Thyroid gland (tissue), 4 donors: ENCODE measurements at regions not wholly inside any gene's neighbourhood (a gene's known extent, or its start where the extent isn't known, plus 50 kb on each side); places are given as distances from the start of the nearest gene placed in this dataset.

Source experiments
- DNase-seq, 2 donors: peaks; one replicate each; pipeline ENCODE4 v3.0.0-alpha.2; 2019
- H3K27ac ChIP-seq, 3 donors: fragments of 200-600 bp; sonication (generic); 1 replicate in 2 of 3; 2 replicates in 1 of 3; pipeline ENCODE4 v1.5.1; 2016 to 2019; ENCODE audit warnings: mild to moderate bottlenecking in 1 of 3, moderate library complexity in 1 of 3
- H3K27me3 ChIP-seq: fragments of 200-600 bp; sonication (generic); one replicate; pipeline ENCODE4 v1.5.1; 2019
- H3K36me3 ChIP-seq, 2 donors: fragments of 200-600 bp; sonication (generic); one replicate each; pipeline ENCODE4 v1.5.1; 2016 to 2019
- H3K4me1 ChIP-seq, 2 donors: fragments of 200-600 bp; sonication (generic); one replicate each; pipeline ENCODE4 v1.5.1; 2017 to 2019
- H3K4me3 ChIP-seq, 3 donors: fragments of 200-600 bp; sonication (generic); replicated peaks in 1 of 3; 1 replicate in 2 of 3; 2 replicates in 1 of 3; pipeline ENCODE4 v1.5.1; 2016; ENCODE audit warnings: mild to moderate bottlenecking in 1 of 3
- H3K9me3 ChIP-seq: fragments of 200-600 bp; sonication (generic); one replicate; pipeline ENCODE4 v1.5.1; 2017
- POLR2A ChIP-seq, 2 donors: fragments of 450-650 bp; IDR thresholded peaks; one replicate each; pipeline ENCODE4 v1.6.1; 2017; ENCODE audit warnings: antibody characterized with exemption in 2 of 2, mild to moderate bottlenecking in 2 of 2, moderate library complexity in 1 of 2
- WGBS, 2 donors: methylation state at CpG; one replicate each; pipeline ENCODE4 v1.1.5; 2017; 5-methylcytosine and 5-hydroxymethylcytosine counted together
- intact Hi-C: fragments of 100-400 bp; cut with DNase I; formaldehyde crosslinking; loops from one replicate; pipeline ENCODE4 v1.15.1; 2023
- TF ChIP-seq, protein P1 (sequence below), 6 experiments: fragments of 200-600 bp in 3 of 6; fragments of 450-650 bp in 3 of 6; sonication (generic) in 3 of 6; IDR thresholded peaks; one replicate each; pipeline ENCODE4 v1.5.1; 2016 to 2019; ENCODE audit warnings: antibody characterized with exemption in 6 of 6, mild to moderate bottlenecking in 2 of 6, inconsistent platforms in 1 of 6, moderate library complexity in 1 of 6

DNA sequence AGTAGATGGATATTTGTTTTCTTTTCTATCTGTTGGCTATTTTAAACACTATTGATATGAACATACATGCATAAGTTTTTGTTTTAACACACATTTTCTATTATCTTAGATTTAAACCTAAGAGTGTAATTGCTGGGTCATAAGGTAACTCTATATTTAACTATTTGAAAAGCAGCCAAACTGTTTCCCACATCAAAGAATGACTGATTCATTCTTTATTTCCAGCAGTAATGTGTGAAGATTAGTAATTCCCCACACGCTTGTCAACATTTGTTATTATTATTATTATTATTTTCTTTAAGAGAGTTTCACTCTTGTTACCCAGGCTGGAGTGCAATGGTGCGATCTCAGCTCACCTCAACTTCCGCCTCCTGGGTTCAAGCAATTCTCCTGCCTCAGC, 1495.8 kb downstream of the EFNA5 start:
- no peaks in the 10 kb centered on the region for H3K9me3 ChIP-seq
- H3K4me3 ChIP-seq, result no peak overlapping the region
- 94 to 97% methylated on average over 3 of the region's 3 CpGs for WGBS, 2 donors
- H3K4me1 ChIP-seq, result no peaks in the 10 kb centered on the region
- no peak for DNase-seq
- H3K36me3 ChIP-seq, result no peaks in the 10 kb centered on the region
- H3K27ac ChIP-seq, result no peak overlapping the region
- no peaks in the 10 kb centered on the region for H3K27me3 ChIP-seq
- TF ChIP-seq, protein P1, sequence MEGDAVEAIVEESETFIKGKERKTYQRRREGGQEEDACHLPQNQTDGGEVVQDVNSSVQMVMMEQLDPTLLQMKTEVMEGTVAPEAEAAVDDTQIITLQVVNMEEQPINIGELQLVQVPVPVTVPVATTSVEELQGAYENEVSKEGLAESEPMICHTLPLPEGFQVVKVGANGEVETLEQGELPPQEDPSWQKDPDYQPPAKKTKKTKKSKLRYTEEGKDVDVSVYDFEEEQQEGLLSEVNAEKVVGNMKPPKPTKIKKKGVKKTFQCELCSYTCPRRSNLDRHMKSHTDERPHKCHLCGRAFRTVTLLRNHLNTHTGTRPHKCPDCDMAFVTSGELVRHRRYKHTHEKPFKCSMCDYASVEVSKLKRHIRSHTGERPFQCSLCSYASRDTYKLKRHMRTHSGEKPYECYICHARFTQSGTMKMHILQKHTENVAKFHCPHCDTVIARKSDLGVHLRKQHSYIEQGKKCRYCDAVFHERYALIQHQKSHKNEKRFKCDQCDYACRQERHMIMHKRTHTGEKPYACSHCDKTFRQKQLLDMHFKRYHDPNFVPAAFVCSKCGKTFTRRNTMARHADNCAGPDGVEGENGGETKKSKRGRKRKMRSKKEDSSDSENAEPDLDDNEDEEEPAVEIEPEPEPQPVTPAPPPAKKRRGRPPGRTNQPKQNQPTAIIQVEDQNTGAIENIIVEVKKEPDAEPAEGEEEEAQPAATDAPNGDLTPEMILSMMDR (IDR thresholded peaks at IDR 0.05), result no peak
- TF ChIP-seq POLR2A (IDR thresholded peaks at IDR 0.05), result no peak
- intact Hi-C loops, result no loop called here

DNA sequence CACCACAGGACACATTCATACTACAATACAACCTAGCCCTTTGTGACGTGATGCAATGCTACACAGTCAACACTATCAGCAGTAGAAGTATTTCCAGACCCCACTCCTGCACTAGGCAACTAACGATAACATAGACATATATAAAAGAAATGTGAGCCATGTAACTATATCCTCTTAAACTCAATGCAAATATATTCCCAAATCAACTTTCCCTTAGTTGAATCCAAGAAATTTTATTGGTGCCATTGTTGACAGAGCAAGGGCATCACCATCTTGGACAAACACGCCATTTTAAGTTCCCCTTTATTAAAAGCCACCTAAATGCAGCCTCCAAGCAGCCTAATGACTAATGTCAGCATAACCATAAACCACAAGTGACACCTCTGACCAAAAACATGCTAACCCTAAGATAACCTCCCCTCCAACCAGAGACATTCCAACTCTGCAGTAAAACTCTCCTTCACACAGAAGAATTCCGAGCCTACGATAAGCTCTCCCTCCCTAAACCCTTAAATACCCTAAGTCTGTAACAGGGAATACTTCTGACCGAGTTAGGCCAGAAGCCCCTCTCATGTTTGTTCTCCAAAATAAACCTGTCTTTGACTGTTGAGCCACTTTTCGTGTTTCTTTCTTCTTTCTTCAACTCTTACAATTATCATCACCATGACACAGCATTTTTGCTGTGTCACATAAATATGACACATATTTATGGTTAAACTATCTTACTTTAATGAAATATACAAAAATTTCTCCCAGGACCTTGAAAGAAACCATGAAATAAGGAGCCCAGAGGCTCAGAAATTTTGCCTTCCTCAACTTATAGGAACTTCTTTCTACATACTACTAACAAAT, 1497.8 kb downstream of the EFNA5 start:
- no peaks in the 10 kb centered on the region for H3K27me3 ChIP-seq
- no peak overlapping the region for H3K4me3 ChIP-seq
- no peaks in the 10 kb centered on the region for H3K36me3 ChIP-seq
- 90 to 91% methylated on average over 7 of the region's 7 CpGs for WGBS, 2 donors
- H3K27ac ChIP-seq, result no peak overlapping the region
- H3K4me1 ChIP-seq, result no peaks in the 10 kb centered on the region
- no peaks in the 10 kb centered on the region for H3K9me3 ChIP-seq
- intact Hi-C loops, result no loop called here
- DNase-seq, result no peak
- no peak for TF ChIP-seq POLR2A (IDR thresholded peaks at IDR 0.05)
- TF ChIP-seq, protein P1 (IDR thresholded peaks at IDR 0.05), result no peak

DNA sequence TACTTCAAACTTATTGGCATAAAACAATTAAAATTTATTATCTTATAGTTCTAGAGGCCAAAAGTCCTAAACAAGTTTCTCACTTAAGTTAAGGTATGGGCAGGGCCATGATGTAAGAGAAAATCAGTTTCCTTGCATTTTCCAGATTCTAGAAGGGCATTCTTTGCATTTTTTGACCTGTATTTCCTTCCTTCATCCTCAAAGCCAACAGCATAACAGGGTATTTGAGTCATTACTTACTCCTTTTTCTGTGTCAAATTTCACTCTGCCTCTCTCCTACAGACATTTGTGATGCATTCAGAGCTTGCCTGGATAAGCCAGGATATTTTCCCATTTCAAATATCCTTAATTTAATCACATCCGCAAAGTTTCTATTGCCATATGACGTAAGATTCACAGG, 1499.0 kb downstream of the EFNA5 start:
- Histone ChIP-seq H3K36me3 (no peaks in the 10 kb centered on the region), H3K4me1 (no peaks in the 10 kb centered on the region), H3K4me3 (no peak overlapping the region), H3K9me3 (no peaks in the 10 kb centered on the region), H3K27ac (no peak overlapping the region), H3K27me3 (no peaks in the 10 kb centered on the region)
- no peak for DNase-seq
- TF ChIP-seq POLR2A (IDR thresholded peaks at IDR 0.05), result no peak
- TF ChIP-seq, protein P1 (IDR thresholded peaks at IDR 0.05), result no peak
- intact Hi-C loops, result no loop called here
- 94 to 96% methylated on average over 2 of the region's 2 CpGs for WGBS, 2 donors

DNA sequence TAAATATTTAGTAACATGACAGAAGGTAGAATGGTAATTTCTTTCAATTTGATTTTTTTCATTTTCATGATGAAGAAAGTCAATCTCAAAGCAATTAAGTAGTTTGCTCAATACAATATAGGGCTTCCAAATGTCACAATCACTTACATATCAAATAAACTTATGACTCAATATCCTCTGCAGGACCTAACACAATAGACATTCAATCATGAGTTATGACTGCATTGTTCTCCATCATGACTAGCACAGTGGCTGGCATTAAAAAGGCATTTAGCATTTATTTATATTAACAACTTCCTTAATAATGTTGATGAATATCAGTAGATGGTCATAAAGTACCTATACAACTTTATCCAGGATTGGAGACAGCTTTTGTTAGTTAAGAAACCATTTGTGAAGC, 1499.6 kb downstream of the EFNA5 start:
- no peak overlapping the region for H3K27ac ChIP-seq
- intact Hi-C loops, result no loop called here
- DNase-seq, result no peak
- no peak overlapping the region for H3K4me3 ChIP-seq
- TF ChIP-seq POLR2A (IDR thresholded peaks at IDR 0.05), result no peak
- TF ChIP-seq, protein P1 (IDR thresholded peaks at IDR 0.05), result no peak
- no peaks in the 10 kb centered on the region for H3K4me1 ChIP-seq
- H3K9me3 ChIP-seq, result no peaks in the 10 kb centered on the region
- H3K36me3 ChIP-seq, result no peaks in the 10 kb centered on the region
- H3K27me3 ChIP-seq, result no peaks in the 10 kb centered on the region

DNA sequence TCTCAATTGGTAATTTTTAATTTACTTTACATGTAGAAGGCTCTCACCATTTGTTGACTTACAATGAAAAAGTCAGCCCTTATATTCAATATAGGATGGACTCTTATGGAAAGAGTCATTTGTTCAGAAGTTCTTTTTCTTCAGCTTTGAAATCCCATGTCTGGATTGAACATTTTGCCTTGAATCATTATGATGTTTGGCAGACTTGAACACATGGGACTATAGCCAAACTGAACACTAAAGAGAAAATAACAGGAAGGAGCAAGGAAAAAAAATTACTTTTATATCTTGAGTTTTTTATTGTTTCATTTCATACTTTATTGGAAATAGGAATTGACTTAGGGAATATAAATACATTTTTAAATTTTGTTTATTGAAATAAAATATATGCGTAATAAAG, 1503.0 kb downstream of the EFNA5 start:
- intact Hi-C loops, result no loop called here
- H3K27me3 ChIP-seq, result no peaks in the 10 kb centered on the region
- no peaks in the 10 kb centered on the region for H3K4me1 ChIP-seq
- no peak for DNase-seq
- no peaks in the 10 kb centered on the region for H3K36me3 ChIP-seq
- 93 to 98% methylated on average over 1 of the region's 1 CpG for WGBS, 2 donors
- no peak overlapping the region for H3K4me3 ChIP-seq
- H3K27ac ChIP-seq, result no peak overlapping the region
- TF ChIP-seq, protein P1 (IDR thresholded peaks at IDR 0.05), result no peak
- TF ChIP-seq POLR2A (IDR thresholded peaks at IDR 0.05), result no peak
- H3K9me3 ChIP-seq, result no peaks in the 10 kb centered on the region
